Astrocyte of the cerebellum (primary cell): ENCODE measurements at regions not wholly inside any gene's neighbourhood (a gene's known extent, or its start where the extent isn't known, plus 50 kb on each side); places are given as distances from the start of the nearest gene placed in this dataset.
"Not testable (repeated sequence)": the region's sequence is repeated elsewhere in the genome, so short reads cannot be mapped to it uniquely, and the experiment has no call there.

Experiments
- DNase-seq: peaks from one replicate; pipeline ENCODE4 v3.0.0-alpha.2; 2011; ENCODE audit warnings: low read depth
- H3K4me3 ChIP-seq: 2 replicates; pipeline ENCODE4 v1.5.1; 2011; ENCODE audit warnings: mild to moderate bottlenecking, low read depth, low read length, moderate library complexity
- CTCF ChIP-seq: IDR thresholded peaks from 2 replicates; pipeline ENCODE4 v1.5.1; 2012; ENCODE audit warnings: low read length, low read depth, moderate library complexity, mild to moderate bottlenecking; ENCODE audit errors: missing control alignments
- in situ Hi-C: cut with HindIII; loops from 2 replicates; pipeline ENCODE4 v1.10.0; 2017; ENCODE audit warnings: low sequenced_read_pairs

GRCh38 chr1:173307845-173308244 lies 100.7 kb upstream of the TNFSF4 start:
- DNase-seq = no peak
- in situ Hi-C loops = no loop called here
- TF ChIP-seq CTCF = no peak
- no peak overlapping the region for H3K4me3 ChIP-seq

- H3K4me3 ChIP-seq = no peak overlapping the region
- TF ChIP-seq CTCF = no peak
- no peak for DNase-seq
- in situ Hi-C loops = loop anchor here (5.0 kb wide), 1 partner anchor 32 kb away; no protein-coding TSS in a partner anchor
Observed at GRCh38 chr1:173314656-173315055, 107.5 kb upstream of the TNFSF4 start.

GRCh38 chr1:173315296-173315695 lies 108.2 kb upstream of the TNFSF4 start:
- no peak for TF ChIP-seq CTCF
- in situ Hi-C loops = loop anchor here (5.0 kb wide), 1 partner anchor 33 kb away; no protein-coding TSS in a partner anchor
- H3K4me3 ChIP-seq = no peak overlapping the region
- no peak for DNase-seq

- DNase-seq = no peak
- no peak overlapping the region for H3K4me3 ChIP-seq
- no peak for TF ChIP-seq CTCF
- in situ Hi-C loops = loop anchor here (5.0 kb wide), 1 partner anchor 36 kb away; no protein-coding TSS in a partner anchor
Observed at GRCh38 chr1:173318788-173319187, 111.7 kb upstream of the TNFSF4 start.

- DNase-seq, H3K4me3 ChIP-seq, in situ Hi-C loops: not testable (repeated sequence)
Observed at GRCh38 chr1:173324352-173324751, 117.2 kb upstream of the TNFSF4 start.

GRCh38 chr1:173327987-173328386 lies 120.9 kb upstream of the TNFSF4 start:
- DNase-seq, H3K4me3 ChIP-seq, in situ Hi-C loops: not testable (repeated sequence)

GRCh38 chr1:173328961-173329360 lies 121.8 kb upstream of the TNFSF4 start:
- TF ChIP-seq CTCF = no peak
- no peak for DNase-seq
- in situ Hi-C loops = no loop called here
- H3K4me3 ChIP-seq = no peak overlapping the region

- H3K4me3 ChIP-seq = no peak overlapping the region
- in situ Hi-C loops = no loop called here
- no peak for TF ChIP-seq CTCF
- DNase-seq = peak; percentile 46
Observed at GRCh38 chr1:173329726-173330125, 122.6 kb upstream of the TNFSF4 start.
